HG03565 (cell line): ENCODE measurements at regions not wholly inside any gene's neighbourhood (a gene's known extent, or its start where the extent isn't known, plus 50 kb on each side); places are given as distances from the start of the nearest gene placed in this dataset.
"Not testable (repeated sequence)": the region's sequence is repeated elsewhere in the genome, so short reads cannot be mapped to it uniquely, and the experiment has no call there.

Source experiments
- ATAC-seq: cut with Tn5 transposase; IDR thresholded peaks from one replicate; pipeline ENCODE4 v1.9.1; 2021; ENCODE audit warnings: mild to moderate bottlenecking, moderate library complexity; ENCODE audit not compliant: unreplicated experiment

DNA sequence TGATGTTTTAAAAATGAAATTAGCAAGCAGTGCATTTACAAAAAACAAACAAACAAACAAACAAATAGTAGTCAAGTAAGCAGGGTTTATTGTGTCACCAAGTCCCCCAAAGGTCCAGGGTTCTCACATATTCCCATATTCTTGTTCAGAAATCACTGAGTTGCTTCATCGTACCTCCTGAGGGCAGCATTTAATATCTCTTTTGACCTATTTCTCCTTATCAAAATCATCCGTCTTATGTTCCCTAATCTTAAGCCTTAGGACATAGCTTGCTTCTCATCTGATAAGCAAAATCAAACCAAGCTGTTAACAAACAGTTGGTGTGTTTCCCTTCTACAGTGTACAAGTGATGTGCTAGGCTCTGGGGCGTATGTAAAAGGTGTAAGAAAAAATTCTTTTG lies 109.5 kb upstream of the MAN2A1 start:
- ATAC-seq = no peak

- no peak for ATAC-seq
Measured at GRCh38 chr5:109575506-109575905, 114.2 kb upstream of the MAN2A1 start.

DNA sequence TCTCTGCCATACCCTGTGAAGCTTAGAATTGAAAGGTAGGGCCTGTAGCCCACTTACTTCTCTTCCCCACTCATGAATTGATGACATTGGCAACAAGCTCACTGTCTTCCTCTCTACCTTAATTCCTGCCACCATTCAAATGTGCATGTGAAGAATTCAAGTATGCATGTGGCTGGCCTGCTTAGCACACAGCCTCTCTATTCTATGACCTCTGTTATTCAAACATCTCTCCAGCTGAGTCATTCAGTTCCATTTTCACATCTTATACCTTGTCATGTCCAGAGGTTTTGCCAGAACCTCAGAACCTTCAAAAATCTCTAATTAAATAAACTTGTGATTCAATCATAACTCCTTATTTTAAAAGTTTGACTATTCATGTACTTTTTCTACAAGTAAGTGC lies 114.7 kb upstream of the MAN2A1 start:
- no peak for ATAC-seq

- ATAC-seq = no peak
Measured at GRCh38 chr5:109573766-109574165, 116.0 kb upstream of the MAN2A1 start.

GRCh38 chr5:109573256-109573655 lies 116.5 kb upstream of the MAN2A1 start:
- ATAC-seq = no peak

DNA sequence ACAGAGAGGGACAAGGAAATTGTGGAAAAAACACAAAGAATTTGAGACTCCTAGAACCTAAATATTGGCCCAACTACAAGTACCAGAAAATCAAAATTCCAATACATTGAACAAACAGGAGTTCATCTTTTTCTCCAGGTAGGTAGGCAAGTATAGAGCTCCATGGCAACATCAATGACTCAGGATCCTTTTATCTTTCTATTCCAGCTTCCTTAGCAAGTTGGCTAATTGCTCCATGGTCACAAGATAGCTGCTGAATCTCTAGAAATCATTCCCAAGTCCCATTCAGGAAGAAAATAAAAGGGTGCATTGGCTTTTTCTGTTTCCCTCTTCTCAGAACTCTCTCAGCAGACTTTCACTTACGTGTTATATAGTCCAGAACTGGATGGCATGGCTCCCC lies 117.9 kb upstream of the MAN2A1 start:
- no peak for ATAC-seq

GRCh38 chr5:109570362-109570874 lies 119.3 kb upstream of the MAN2A1 start:
- ATAC-seq = no peak

DNA sequence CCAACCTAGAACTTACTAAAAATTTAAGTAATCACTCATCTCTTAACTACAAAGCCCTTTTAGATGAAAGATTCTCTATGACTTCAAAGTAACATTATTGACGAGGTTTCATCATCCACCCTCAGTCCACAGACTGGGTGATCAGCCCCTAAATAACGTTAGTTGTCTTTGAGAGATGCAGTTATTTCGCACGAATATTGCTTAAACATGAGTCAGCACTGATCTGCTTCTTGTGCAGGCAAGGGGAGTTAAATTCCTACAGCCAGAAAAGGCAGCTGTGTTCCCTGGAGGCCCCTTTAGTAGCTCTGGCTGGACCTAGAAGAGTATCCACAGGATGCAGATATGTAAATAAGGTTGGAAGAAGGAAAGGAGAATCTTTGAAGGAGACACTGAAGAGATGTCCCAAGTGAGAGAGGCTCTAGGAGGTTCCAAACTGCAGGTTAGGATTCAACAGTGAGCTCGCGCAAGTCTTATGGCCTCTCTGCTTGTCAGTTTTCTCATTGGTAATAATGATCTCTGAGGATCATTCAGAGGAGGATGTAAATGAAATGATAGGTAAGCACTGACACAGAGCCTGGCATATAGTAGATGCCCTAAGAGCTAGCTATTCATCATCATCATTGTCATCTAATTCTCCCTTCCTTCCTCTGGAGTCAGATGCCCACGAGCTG lies 122.2 kb upstream of the MAN2A1 start:
- no peak for ATAC-seq

GRCh38 chr5:109566361-109566760 lies 123.4 kb upstream of the MAN2A1 start:
- no peak for ATAC-seq

DNA sequence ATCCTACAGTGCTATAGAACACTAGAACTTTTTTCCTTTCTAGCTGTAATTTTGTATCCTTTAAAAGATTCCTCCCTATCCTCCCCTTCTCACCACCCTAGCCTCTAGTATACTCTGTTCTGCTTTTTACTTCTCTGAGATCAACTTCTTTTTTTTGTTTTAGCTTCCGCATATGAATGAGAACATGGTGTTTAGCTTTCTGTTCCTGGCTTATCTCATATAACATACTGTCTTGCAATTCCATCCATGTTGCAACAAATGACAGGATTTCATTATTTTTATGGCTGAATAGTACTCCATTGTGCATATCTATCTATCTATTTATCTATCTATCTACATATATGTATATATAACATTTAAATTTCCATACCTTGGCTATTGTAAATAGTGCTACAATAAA lies 126.0 kb upstream of the MAN2A1 start:
- ATAC-seq = no peak

- ATAC-seq = no peak
Measured at GRCh38 chr5:109563189-109563588, 126.5 kb upstream of the MAN2A1 start.

GRCh38 chr5:109562441-109562840 lies 127.3 kb upstream of the MAN2A1 start:
- ATAC-seq = no peak

DNA sequence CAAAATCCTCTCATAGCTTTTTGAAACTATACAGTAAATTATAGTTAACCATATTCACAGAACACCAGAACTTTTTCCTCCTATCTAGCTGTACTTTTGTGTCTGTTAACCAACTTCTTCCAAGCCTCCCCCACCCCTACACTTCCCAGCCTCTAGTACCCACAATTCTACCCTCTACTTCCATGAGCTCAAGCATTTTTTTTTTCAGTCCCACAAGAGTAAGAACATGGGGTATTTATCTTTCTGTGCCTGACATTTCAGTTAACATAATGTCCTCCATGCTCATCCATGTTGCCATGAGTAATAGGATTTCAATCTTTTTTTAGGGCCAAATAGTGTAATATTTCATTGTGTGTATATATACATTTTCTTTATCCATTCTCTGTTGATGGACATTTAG lies 128.3 kb upstream of the MAN2A1 start:
- ATAC-seq = no peak

DNA sequence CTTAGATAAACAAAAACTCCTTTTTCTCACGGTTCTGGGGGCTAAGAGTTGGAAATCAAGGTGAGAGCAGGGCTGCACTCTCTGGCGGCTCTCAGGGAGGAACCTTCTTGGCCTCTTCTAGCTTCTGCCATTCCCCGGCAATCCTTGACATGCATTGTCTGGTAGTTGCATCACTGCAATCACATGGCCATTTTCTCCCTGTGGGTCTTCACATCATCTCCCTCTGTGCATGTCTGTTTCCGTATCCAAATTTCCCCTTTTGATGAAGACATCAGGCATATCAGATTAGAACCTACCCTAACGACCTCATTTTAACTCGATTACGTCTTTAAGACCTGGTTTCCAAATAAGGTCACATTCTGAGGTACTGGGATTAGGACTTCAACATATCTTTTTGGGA lies 129.2 kb upstream of the MAN2A1 start:
- no peak for ATAC-seq

GRCh38 chr5:109558952-109559351 lies 130.8 kb upstream of the MAN2A1 start:
- no peak for ATAC-seq

DNA sequence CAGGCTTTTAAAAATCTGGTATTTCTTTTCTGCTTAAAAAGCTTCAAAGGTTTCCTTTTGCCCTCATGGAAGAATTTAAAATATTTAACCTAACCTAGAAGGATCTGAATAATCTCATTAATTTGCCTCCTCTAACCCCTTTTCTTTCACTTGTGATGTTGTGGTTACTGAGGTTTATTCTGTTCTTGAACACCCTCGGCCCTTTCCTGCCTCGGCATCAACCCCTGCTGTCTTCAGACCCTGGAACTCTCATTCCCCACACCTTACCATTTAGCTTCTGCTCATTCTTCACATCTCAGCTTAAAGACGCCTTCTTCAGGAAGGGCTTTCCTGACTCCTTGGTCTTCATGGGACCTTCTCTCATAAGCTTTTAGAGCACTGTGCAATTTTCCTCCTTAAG lies 131.4 kb upstream of the MAN2A1 start:
- no peak for ATAC-seq

DNA sequence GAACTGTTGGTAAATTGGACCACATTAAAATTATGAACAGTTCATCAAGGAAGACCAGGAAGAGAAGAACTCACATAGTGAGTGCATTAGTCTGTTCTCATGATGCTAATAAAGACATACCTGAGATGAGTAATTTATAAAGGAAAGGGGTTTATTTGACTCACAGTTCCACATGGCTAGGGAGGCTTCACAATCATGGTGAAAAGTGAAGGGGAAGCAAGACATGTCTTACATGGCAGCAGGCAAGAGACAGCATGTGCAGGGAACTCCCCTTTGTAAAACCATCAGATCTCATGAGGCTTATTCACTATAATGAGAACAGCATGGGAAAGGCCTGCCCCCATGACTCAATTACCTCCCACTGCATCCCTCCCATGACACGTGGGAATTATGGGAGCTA lies 135.9 kb upstream of the MAN2A1 start:
- ATAC-seq = no peak

GRCh38 chr5:109551234-109551633 lies 138.5 kb upstream of the MAN2A1 start:
- not testable (repeated sequence) for ATAC-seq

DNA sequence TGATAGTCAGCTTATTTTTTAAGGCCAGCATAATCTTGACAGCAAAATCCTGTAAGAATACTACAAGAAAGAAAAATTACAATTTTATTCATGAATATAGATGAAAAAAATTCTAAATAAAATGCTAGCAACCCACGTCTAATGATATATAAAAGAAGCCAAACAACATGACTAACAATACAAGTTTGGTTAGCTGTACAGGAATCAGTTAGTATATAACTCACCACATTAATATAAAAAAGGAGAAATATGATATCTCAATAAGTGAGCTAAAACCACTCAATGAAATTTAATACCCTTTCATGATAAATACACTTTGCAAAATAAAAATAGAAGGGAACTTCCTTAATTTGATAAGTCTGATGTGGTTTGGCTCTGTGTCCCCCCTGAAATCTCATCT lies 139.7 kb upstream of the MAN2A1 start:
- no peak for ATAC-seq

GRCh38 chr5:109546461-109546860 lies 136.7 kb upstream of the PJA2 start:
- ATAC-seq = no peak

DNA sequence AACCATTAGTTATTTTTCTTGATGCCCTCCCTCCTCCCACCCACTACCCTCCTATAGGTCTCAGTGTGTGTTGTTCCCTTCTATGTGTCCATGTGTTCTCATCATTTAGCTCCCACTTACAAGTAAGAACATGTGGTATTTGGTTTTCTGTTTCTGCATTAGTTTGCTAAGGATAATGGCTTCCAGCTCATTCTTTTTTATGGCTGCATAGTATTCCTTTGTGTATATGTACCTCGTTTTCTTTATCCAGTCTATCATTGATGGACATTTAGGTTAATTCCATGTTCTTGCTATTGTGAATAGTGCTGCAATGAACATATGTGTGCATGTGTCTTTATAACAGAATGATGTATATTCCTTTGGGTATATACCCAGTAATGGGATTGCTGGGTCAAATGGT lies 135.1 kb upstream of the PJA2 start:
- not testable (repeated sequence) for ATAC-seq

GRCh38 chr5:109538692-109539091 lies 128.9 kb upstream of the PJA2 start:
- ATAC-seq = not testable (repeated sequence)

- ATAC-seq = not testable (repeated sequence)
Measured at GRCh38 chr5:109535090-109535489, 125.3 kb upstream of the PJA2 start.
